Tibial nerve (tissue), 3 donors: ENCODE measurements at regions not wholly inside any gene's neighbourhood (a gene's known extent, or its start where the extent isn't known, plus 50 kb on each side); places are given as distances from the start of the nearest gene placed in this dataset.

ENCODE experiments used
- CTCF ChIP-seq, 5 experiments: fragments of 200-600 bp in 3 of 5; fragments of 450-650 bp in 2 of 5; sonication (generic) in 3 of 5; IDR thresholded peaks; one replicate each; pipeline ENCODE4 v1.5.1; 2016 to 2019; ENCODE audit warnings: antibody characterized with exemption in 5 of 5, mild to moderate bottlenecking in 3 of 5, moderate library complexity in 2 of 5
- POLR2A ChIP-seq, 2 donors: fragments of 450-650 bp; IDR thresholded peaks; one replicate each; pipeline ENCODE4 v1.6.1; 2017; ENCODE audit warnings: antibody characterized with exemption in 2 of 2, mild to moderate bottlenecking in 2 of 2, moderate library complexity in 2 of 2

- TF ChIP-seq POLR2A (IDR thresholded peaks at IDR 0.05) (no peak), CTCF (IDR thresholded peaks at IDR 0.05) (no peak)
These were observed 68.8 kb downstream of the TMX1 start for GRCh38 chr14:51308866-51309265.
